Stomach (tissue), 4 donors: ENCODE measurements at regions not wholly inside any gene's neighbourhood (a gene's known extent, or its start where the extent isn't known, plus 50 kb on each side); places are given as distances from the start of the nearest gene placed in this dataset.

Source experiments
- CTCF ChIP-seq, 7 experiments: fragments of 450-650 bp in 4 of 7; fragments of 200-600 bp in 3 of 7; sonication (generic) in 3 of 7; IDR thresholded peaks; one replicate each; pipeline ENCODE4 v1.5.1; 2016 to 2019; ENCODE audit warnings: antibody characterized with exemption in 7 of 7, control low read depth in 2 of 7, mild to moderate bottlenecking in 1 of 7
- EP300 ChIP-seq: sonication (generic); formaldehyde crosslinking; IDR thresholded peaks from one replicate; pipeline ENCODE4 v1.6.1; 2017; ENCODE audit warnings: antibody characterized with exemption
- POLR2A ChIP-seq, 4 donors: fragments of 450-650 bp; IDR thresholded peaks; one replicate each; pipeline ENCODE4 v1.6.1; 2016; ENCODE audit warnings: antibody characterized with exemption in 4 of 4, control low read depth in 2 of 4, mild to moderate bottlenecking in 1 of 4, moderate library complexity in 1 of 4
- POLR2AphosphoS5 ChIP-seq, 3 donors: sonication (generic); formaldehyde crosslinking; IDR thresholded peaks; one replicate each; pipeline ENCODE4 v1.6.1; 2016; ENCODE audit warnings: antibody characterized with exemption in 3 of 3

- TF ChIP-seq CTCF (IDR thresholded peaks at IDR 0.05) = no peak
- no peak for TF ChIP-seq POLR2A (IDR thresholded peaks at IDR 0.05)
- no peak for TF ChIP-seq POLR2AphosphoS5 (IDR thresholded peaks at IDR 0.05)
- TF ChIP-seq EP300 = no peak
Measured at GRCh38 chr11:97964332-97965004, 1056.3 kb upstream of the CNTN5 start.
